K562 (cell line): ENCODE measurements at regions not wholly inside any gene's neighbourhood (a gene's known extent, or its start where the extent isn't known, plus 50 kb on each side); places are given as distances from the start of the nearest gene placed in this dataset.

Experiments
- ATAC-seq: fragments of 200-7000 bp; cut with Tn5 transposase; 3 replicates; pipeline ENCODE4 v1.9.1; 2020; ENCODE audit warnings: moderate library complexity
- BruUV-seq: library from RNA; stranded (reverse); fragments of 400-500 nt; replicated peaks from 2 replicates; lab custom pipeline; 2021; lab: Mats Ljungman, UMichigan
- CTCF ChIA-PET: fragments of 300-600 bp; formaldehyde crosslinking; extraction: SDS; loops from one replicate; lab custom pipeline; 2021; ENCODE audit warnings: low intra/inter-chr PET ratio; lab: Yijun Ruan, JAX
- POLR2A ChIA-PET: fragments of 300-600, 350-650 bp; sonication (Branson Sonifier 250); formaldehyde crosslinking; extraction: SDS; loops from one replicate; lab custom pipeline; 2021; ENCODE audit warnings: antibody characterized with exemption, inconsistent platforms; lab: Yijun Ruan, JAX
- DNase-seq, 4 experiments: peaks; one replicate each; pipeline versions ENCODE4 v3.0.0 to v3.0.0-alpha.2; 2011 to 2018; ENCODE audit warnings: low spot score in 3 of 4, mixed read lengths in 3 of 4; ENCODE audit errors: extremely low read depth in 1 of 4
- FAIRE-seq: peaks from 2 replicates; lab custom pipeline; 2011; peaks lifted over from hg19 to GRCh38; lab: Jason Lieb, UNC
- H2AFZ ChIP-seq: 2 replicates; pipeline ENCODE4 v1.6.0; 2011; ENCODE audit warnings: low read depth, low read length, control low read depth, inconsistent platforms
- H3K27ac ChIP-seq: fragments of 200-600 bp; 3 replicates; pipeline ENCODE4 v1.8.0; 2011; ENCODE audit warnings: low read depth, mild to moderate bottlenecking, control low read depth, inconsistent platforms, low read length, moderate library complexity, mixed read lengths; ENCODE audit errors: extremely low read depth
- H3K27me3 ChIP-seq, 2 experiments: fragments of 300-600 bp in 1 of 2; 2 replicates in 1 of 2; 3 replicates in 1 of 2; pipeline versions ENCODE4 v1.6.0 to v1.8.0; 2011; ENCODE audit warnings: inconsistent platforms in 2 of 2, low read length in 2 of 2, mild to moderate bottlenecking in 1 of 2, mixed read lengths in 1 of 2, moderate library complexity in 1 of 2; ENCODE audit not compliant: control insufficient read depth in 2 of 2, insufficient read depth in 2 of 2
- H3K36me3 ChIP-seq: fragments of 300-600 bp; 3 replicates; pipeline ENCODE4 v1.8.0; 2011; ENCODE audit warnings: mild to moderate bottlenecking, low read length, inconsistent platforms; ENCODE audit not compliant: control insufficient read depth, insufficient read depth
- H3K4me1 ChIP-seq, 2 experiments: fragments of 200-600 bp in 1 of 2; replicated peaks in 1 of 2; 2 replicates in 1 of 2; 3 replicates in 1 of 2; pipeline versions ENCODE4 v1.5.1 to v1.8.0; 2011; ENCODE audit warnings: inconsistent platforms in 2 of 2, low read length in 2 of 2, mild to moderate bottlenecking in 1 of 2, mixed read lengths in 1 of 2, moderate library complexity in 1 of 2; ENCODE audit not compliant: control insufficient read depth in 2 of 2, insufficient read depth in 2 of 2
- H3K4me2 ChIP-seq: 2 replicates; pipeline ENCODE4 v1.6.1; 2011; ENCODE audit warnings: low read length, control low read depth, inconsistent platforms, mixed read lengths; ENCODE audit not compliant: insufficient read depth
- H3K4me3 ChIP-seq: fragments of 200-600 bp; sonication (generic), shearing (Covaris generic); 2 replicates; pipeline ENCODE4 v1.5.1; 2016; ENCODE audit warnings: control low read depth, inconsistent platforms
- H3K79me2 ChIP-seq: fragments of 200-600 bp; 3 replicates; pipeline ENCODE4 v1.8.0; 2011; ENCODE audit warnings: low read length, inconsistent platforms; ENCODE audit not compliant: control insufficient read depth, insufficient read depth
- H3K9ac ChIP-seq, 2 experiments: 2 replicates each; pipeline versions ENCODE4 v1.6.0 to v1.6.1; 2011; ENCODE audit warnings: low read depth in 2 of 2, low read length in 2 of 2, control low read depth in 1 of 2, inconsistent platforms in 1 of 2, mild to moderate bottlenecking in 1 of 2, mixed read lengths in 1 of 2; ENCODE audit not compliant: insufficient read depth in 1 of 2
- H3K9me1 ChIP-seq: one replicate; pipeline ENCODE4 v1.6.0; 2011; ENCODE audit warnings: inconsistent platforms, mild to moderate bottlenecking, low read length, moderate library complexity; ENCODE audit not compliant: control insufficient read depth, insufficient read depth
- H3K9me3 ChIP-seq: replicated peaks from 2 replicates; pipeline ENCODE4 v1.5.1; 2011; ENCODE audit warnings: low read depth, low read length, inconsistent platforms; ENCODE audit not compliant: control insufficient read depth, insufficient read depth
- H4K20me1 ChIP-seq: replicated peaks from 2 replicates; pipeline ENCODE4 v1.6.1; 2011; ENCODE audit warnings: low read length, inconsistent platforms, mixed read lengths; ENCODE audit not compliant: control insufficient read depth, insufficient read depth
- GABPB2 ChIP-seq: fragments of 250-450 bp; sonication (Bioruptor Pico); conservative IDR thresholded peaks from 2 replicates; pipeline ENCODE4 v1.5.1; 2021; ENCODE audit warnings: mild to moderate bottlenecking
- IRF2 ChIP-seq: sonication (generic); formaldehyde crosslinking; IDR thresholded peaks from 2 replicates; pipeline ENCODE4 v1.8.1; 2022; ENCODE audit warnings: mild to moderate bottlenecking, missing genetic modification reagents
- MITF ChIP-seq: IDR thresholded peaks from 2 replicates; pipeline ENCODE4 v1.6.1; 2014; ENCODE audit warnings: antibody characterized with exemption
- MTA1 ChIP-seq: fragments of 450-650 bp; IDR thresholded peaks from 2 replicates; pipeline ENCODE4 v1.6.1; 2017; ENCODE audit warnings: borderline replicate concordance
- NR2C1 ChIP-seq, 2 experiments: fragments of 450-650 bp; IDR thresholded peaks; 2 replicates each; pipeline ENCODE4 v1.6.1; 2017; ENCODE audit warnings: mild to moderate bottlenecking in 2 of 2, antibody characterized with exemption in 1 of 2, inconsistent platforms in 1 of 2, missing compliant biosample characterization in 1 of 2, missing genetic modification characterization in 1 of 2
- PYGO2 ChIP-seq: fragments of 450-650 bp; IDR thresholded peaks from 2 replicates; pipeline ENCODE4 v1.6.1; 2016; ENCODE audit warnings: mild to moderate bottlenecking, missing genetic modification characterization, moderate library complexity, missing compliant biosample characterization
- SNIP1 ChIP-seq: fragments of 450-650 bp; IDR thresholded peaks from 2 replicates; pipeline ENCODE4 v1.7.1; 2017; ENCODE audit warnings: low read depth, mild to moderate bottlenecking
- TCF15 ChIP-seq: fragments of 250-450 bp; sonication (Bioruptor Pico); IDR thresholded peaks from 2 replicates; pipeline ENCODE4 v1.8.0; 2022; ENCODE audit warnings: moderate library complexity, mild to moderate bottlenecking, inconsistent platforms
- TFE3 ChIP-seq: fragments of 450-650 bp; formaldehyde crosslinking; IDR thresholded peaks from 2 replicates; pipeline ENCODE4 v1.4.0; 2020; ENCODE audit warnings: mild to moderate bottlenecking, mixed read lengths
- ZKSCAN3 ChIP-seq: fragments of 250-450 bp; sonication (Bioruptor Pico); IDR thresholded peaks from 2 replicates; pipeline ENCODE4 v1.4.0; 2020
- ZNF124 ChIP-seq: sonication (generic); formaldehyde crosslinking; IDR thresholded peaks from 2 replicates; pipeline ENCODE4 v1.8.1; 2022; ENCODE audit warnings: missing genetic modification reagents
- ZNF143 ChIP-seq: sonication (generic); formaldehyde crosslinking; IDR thresholded peaks from 2 replicates; pipeline ENCODE4 v1.9.0; 2022; ENCODE audit warnings: mild to moderate bottlenecking, missing genetic modification reagents
- ZNF165 ChIP-seq: fragments of 250-450 bp; sonication (Bioruptor Pico); IDR thresholded peaks from 2 replicates; pipeline ENCODE4 v1.4.0; 2020; ENCODE audit warnings: borderline replicate concordance
- ZNF280B ChIP-seq: fragments of 250-450 bp; sonication (Bioruptor Pico); IDR thresholded peaks from 2 replicates; pipeline ENCODE4 v1.5.1; 2021; ENCODE audit warnings: mild to moderate bottlenecking
- ZNF695 ChIP-seq: fragments of 450-650 bp; formaldehyde crosslinking; IDR thresholded peaks from 2 replicates; pipeline ENCODE4 v1.4.0; 2020; ENCODE audit warnings: mild to moderate bottlenecking, moderate library complexity
- WGBS: fragments of 100-300 bp; shearing (Covaris generic); methylation state at CpG from one replicate; pipeline ENCODE4 v1.1.6; 2016; ENCODE audit warnings: low coverage, mixed read lengths; ENCODE audit not compliant: insufficient coverage; ENCODE audit errors: missing lambda C conversion rate; 5-methylcytosine and 5-hydroxymethylcytosine counted together
- in situ Hi-C: fragments of 300-500 bp; cut with MboI; formaldehyde crosslinking; loops from 4 replicates; pipeline ENCODE4 v1.15.0; 2018; ENCODE audit warnings: inconsistent platforms, mixed read lengths
- intact Hi-C: fragments of 100-400 bp; cut with micrococcal nuclease; formaldehyde crosslinking; loops from 2 replicates; pipeline ENCODE4 v1.14.2; 2022
- TF ChIP-seq, protein P1 (sequence below): fragments of 450-650 bp; IDR thresholded peaks from 2 replicates; pipeline ENCODE4 v1.6.1; 2017; ENCODE audit warnings: mild to moderate bottlenecking, moderate library complexity

GRCh38 chr11:27857014-27857413 is 156.8 kb upstream of the BDNF start:
- H3K9me3 ChIP-seq: no peaks in the 10 kb centered on the region
- TF ChIP-seq TCF15 (CRISPR knock-in tag) (no peak), ZKSCAN3 (CRISPR knock-in tag) (no peak), ZNF280B (CRISPR knock-in tag) (no peak), NR2C1 (IDR thresholded peaks at IDR 0.05) (no peak), NR2C1 (tag; IDR thresholded peaks at IDR 0.05) (no peak), GABPB2 (no peak), TFE3 (CRISPR knock-in tag) (no peak), SNIP1 (no peak), MITF (no peak), MTA1 (no peak), ZNF143 (no peak), PYGO2 (no peak), IRF2 (CRISPR knock-in tag) (no peak), ZNF695 (CRISPR knock-in tag) (no peak), ZNF165 (no peak), ZNF124 (no peak)
- TF ChIP-seq, protein P1, sequence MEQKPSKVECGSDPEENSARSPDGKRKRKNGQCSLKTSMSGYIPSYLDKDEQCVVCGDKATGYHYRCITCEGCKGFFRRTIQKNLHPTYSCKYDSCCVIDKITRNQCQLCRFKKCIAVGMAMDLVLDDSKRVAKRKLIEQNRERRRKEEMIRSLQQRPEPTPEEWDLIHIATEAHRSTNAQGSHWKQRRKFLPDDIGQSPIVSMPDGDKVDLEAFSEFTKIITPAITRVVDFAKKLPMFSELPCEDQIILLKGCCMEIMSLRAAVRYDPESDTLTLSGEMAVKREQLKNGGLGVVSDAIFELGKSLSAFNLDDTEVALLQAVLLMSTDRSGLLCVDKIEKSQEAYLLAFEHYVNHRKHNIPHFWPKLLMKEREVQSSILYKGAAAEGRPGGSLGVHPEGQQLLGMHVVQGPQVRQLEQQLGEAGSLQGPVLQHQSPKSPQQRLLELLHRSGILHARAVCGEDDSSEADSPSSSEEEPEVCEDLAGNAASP: no peak
- no peak overlapping the region for H3K4me2 ChIP-seq
- BruUV-seq: no TSS peak
- H3K4me1 ChIP-seq: no peaks in the 10 kb centered on the region
- no peak overlapping the region for H3K4me3 ChIP-seq
- H3K36me3 ChIP-seq: no peaks in the 10 kb centered on the region
- in situ Hi-C loops (no loop called here), intact Hi-C loops (no loop called here)
- no peaks in the 10 kb centered on the region for H3K9me1 ChIP-seq
- ATAC-seq: no peak
- 0% methylated on average over 3 of the region's 4 CpGs for WGBS
- DNase-seq: no peak
- H3K27me3 ChIP-seq: no peaks in the 10 kb centered on the region
- no peaks in the 10 kb centered on the region for H4K20me1 ChIP-seq
- no peak overlapping the region for H3K9ac ChIP-seq
- H2AFZ ChIP-seq: no peak overlapping the region
- POLR2A ChIA-PET: interaction anchor here (1.5 kb wide), 1 partner anchor 24 kb away, joined by 3 read pairs; no protein-coding TSS in a partner anchor
- no peak for FAIRE-seq
- no peak overlapping the region for H3K27ac ChIP-seq
- H3K79me2 ChIP-seq: no peaks in the 10 kb centered on the region
- CTCF ChIA-PET: no interaction called here
